HEK293 (cell line): ENCODE measurements at regions not wholly inside any gene's neighbourhood (a gene's known extent, or its start where the extent isn't known, plus 50 kb on each side); places are given as distances from the start of the nearest gene placed in this dataset.
"Not testable (repeated sequence)": the region's sequence is repeated elsewhere in the genome, so short reads cannot be mapped to it uniquely, and the experiment has no call there.

Experiments used
- CTCF ChIA-PET: fragments of 350-600 bp; formaldehyde crosslinking; extraction: SDS; loops from one replicate; lab custom pipeline; 2021; ENCODE audit warnings: antibody characterized with exemption; lab: Yijun Ruan, JAX
- POLR2A ChIA-PET: fragments of 300-600 bp; formaldehyde crosslinking; extraction: SDS; loops from one replicate; lab custom pipeline; 2020; ENCODE audit warnings: antibody characterized with exemption, inconsistent platforms; lab: Yijun Ruan, JAX
- H3K27ac ChIP-seq: fragments of 200-500 bp; sonication (Bioruptor generic); 2 replicates; pipeline ENCODE4 v1.5.1; 2014; ENCODE audit warnings: low read depth, low read length, control low read depth, inconsistent platforms; ENCODE audit errors: extremely low read depth
- H3K36me3 ChIP-seq, 2 experiments: fragments of 200-500 bp in 1 of 2; sonication (Bioruptor generic) in 1 of 2; 1 replicate in 1 of 2; 2 replicates in 1 of 2; pipeline ENCODE4 v1.5.1; 2014 to 2017; ENCODE audit warnings: inconsistent platforms in 2 of 2, low read length in 2 of 2; ENCODE audit not compliant: control insufficient read depth in 2 of 2, insufficient read depth in 1 of 2
- H3K4me1 ChIP-seq: fragments of 200-500 bp; sonication (Bioruptor generic); 2 replicates; pipeline ENCODE4 v1.5.1; 2014; ENCODE audit warnings: mild to moderate bottlenecking, low read length, inconsistent platforms; ENCODE audit not compliant: control insufficient read depth, insufficient read depth
- H3K4me3 ChIP-seq: 2 replicates; pipeline ENCODE4 v1.5.1; 2011; ENCODE audit warnings: low read depth, mild to moderate bottlenecking, control low read depth, low read length, moderate library complexity
- H3K9me3 ChIP-seq: fragments of 200-500 bp; sonication (Bioruptor generic); 2 replicates; pipeline ENCODE4 v1.5.1; 2014; ENCODE audit warnings: low read depth, low read length, inconsistent platforms; ENCODE audit not compliant: control insufficient read depth, insufficient read depth
- BCL11B ChIP-seq: fragments of 450-650 bp; formaldehyde crosslinking; IDR thresholded peaks from 2 replicates; pipeline ENCODE4 v1.5.1; 2016; ENCODE audit warnings: low read depth, missing biosample characterization, missing genetic modification characterization
- HIC1 ChIP-seq: fragments of 450-650 bp; formaldehyde crosslinking; IDR thresholded peaks from 2 replicates; pipeline ENCODE4 v1.5.1; 2016; ENCODE audit warnings: missing biosample characterization, missing genetic modification characterization
- KLF17 ChIP-seq: fragments of 450-650 bp; formaldehyde crosslinking; IDR thresholded peaks from 2 replicates; pipeline ENCODE4 v1.5.1; 2016; ENCODE audit warnings: missing biosample characterization, missing genetic modification characterization
- KLF7 ChIP-seq: fragments of 450-650 bp; formaldehyde crosslinking; IDR thresholded peaks from 2 replicates; pipeline ENCODE4 v1.5.1; 2016; ENCODE audit warnings: missing biosample characterization, missing genetic modification characterization, borderline replicate concordance
- MEIS1 ChIP-seq: sonication (generic); formaldehyde crosslinking; IDR thresholded peaks from 2 replicates; pipeline ENCODE4 v1.8.1; 2022; ENCODE audit warnings: missing genetic modification reagents, mild to moderate bottlenecking, borderline replicate concordance
- YY2 ChIP-seq: fragments of 450-650 bp; formaldehyde crosslinking; IDR thresholded peaks from 2 replicates; pipeline ENCODE4 v1.5.1; 2016; ENCODE audit warnings: missing biosample characterization, missing genetic modification characterization
- ZBTB48 ChIP-seq: fragments of 450-650 bp; formaldehyde crosslinking; IDR thresholded peaks from 2 replicates; pipeline ENCODE4 v1.5.1; 2016; ENCODE audit warnings: missing biosample characterization, missing genetic modification characterization
- ZNF211 ChIP-seq: fragments of 450-650 bp; formaldehyde crosslinking; IDR thresholded peaks from 2 replicates; pipeline ENCODE4 v1.5.1; 2016; ENCODE audit warnings: low read depth, missing biosample characterization, missing genetic modification characterization
- ZNF23 ChIP-seq: fragments of 450-650 bp; formaldehyde crosslinking; IDR thresholded peaks from 2 replicates; pipeline ENCODE4 v1.5.1; 2016; ENCODE audit warnings: missing biosample characterization, missing genetic modification characterization, borderline replicate concordance
- ZNF311 ChIP-seq: fragments of 450-650 bp; formaldehyde crosslinking; IDR thresholded peaks from 2 replicates; pipeline ENCODE4 v1.5.1; 2017; ENCODE audit warnings: missing biosample characterization, missing genetic modification characterization, borderline replicate concordance
- ZNF549 ChIP-seq: fragments of 450-650 bp; IDR thresholded peaks from 2 replicates; pipeline ENCODE4 v1.5.1; 2018; ENCODE audit warnings: missing biosample characterization, missing genetic modification characterization, mild to moderate bottlenecking, inconsistent platforms, moderate library complexity
- ZNF654 ChIP-seq: fragments of 450-650 bp; formaldehyde crosslinking; IDR thresholded peaks from 2 replicates; pipeline ENCODE4 v1.5.1; 2016; ENCODE audit warnings: low read depth, missing biosample characterization, missing genetic modification characterization
- ZNF670 ChIP-seq: fragments of 450-650 bp; formaldehyde crosslinking; IDR thresholded peaks from 2 replicates; pipeline ENCODE4 v1.5.1; 2016; ENCODE audit warnings: missing biosample characterization, missing genetic modification characterization, low read depth
- ZNF837 ChIP-seq: fragments of 450-650 bp; formaldehyde crosslinking; IDR thresholded peaks from 2 replicates; pipeline ENCODE4 v1.5.1; 2016; ENCODE audit warnings: missing biosample characterization, missing genetic modification characterization
- TF ChIP-seq, protein P1 (sequence below): fragments of 450-650 bp; formaldehyde crosslinking; IDR thresholded peaks from 2 replicates; pipeline ENCODE4 v1.5.1; 2016; ENCODE audit warnings: missing biosample characterization, missing genetic modification characterization
- TF ChIP-seq, protein P2 (sequence below): fragments of 450-650 bp; formaldehyde crosslinking; IDR thresholded peaks from 2 replicates; pipeline ENCODE4 v1.5.1; 2016; ENCODE audit warnings: missing biosample characterization, missing genetic modification characterization

DNA sequence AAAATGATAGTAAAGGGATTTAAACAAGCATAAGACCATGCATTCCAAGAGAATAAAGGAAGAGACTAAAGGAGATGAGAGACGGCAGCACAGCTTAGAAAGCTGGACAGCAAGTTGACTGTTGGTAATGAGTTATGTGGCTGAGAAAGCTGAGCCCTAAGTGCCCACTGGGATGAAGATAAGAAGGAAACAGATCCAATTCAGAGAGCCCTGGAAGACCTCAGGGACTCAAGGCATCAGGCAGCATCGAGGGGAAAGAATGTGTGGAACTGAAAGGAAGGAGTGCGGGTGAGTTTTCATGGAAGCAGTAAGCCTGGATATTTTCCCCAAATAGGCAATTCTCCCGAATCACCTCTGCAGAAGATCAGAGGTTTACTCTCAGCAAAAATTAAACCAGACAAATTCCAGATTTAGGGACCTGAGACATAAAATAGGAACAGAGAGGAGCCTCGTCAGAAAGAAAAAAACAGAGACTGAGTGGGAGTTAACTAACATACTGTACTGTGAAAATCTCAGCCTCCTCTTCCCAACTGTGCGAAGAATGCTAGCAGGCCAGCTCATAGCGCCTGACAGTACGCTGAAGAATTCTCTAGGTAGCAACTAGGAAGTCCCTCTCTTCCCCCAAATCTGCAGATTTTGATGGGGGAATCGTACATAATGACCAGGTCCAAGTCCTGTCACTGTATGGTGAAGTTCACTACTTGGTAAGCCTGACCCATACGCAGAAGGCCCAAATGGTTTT, 187.7 kb upstream of the TAPT1 start:
- no peak overlapping the region for H3K27ac ChIP-seq
- no peaks in the 10 kb centered on the region for H3K9me3 ChIP-seq
- no peaks in the 10 kb centered on the region for H3K36me3 ChIP-seq
- no peak overlapping the region for H3K4me3 ChIP-seq
- ChIA-PET POLR2A (no interaction called here), CTCF (no interaction called here)
- no peaks in the 10 kb centered on the region for H3K4me1 ChIP-seq
- TF ChIP-seq MEIS1 (CRISPR knock-in tag) (no peak), ZNF549 (tag by site-specific recombination) (no peak)
- TF ChIP-seq, protein P1, sequence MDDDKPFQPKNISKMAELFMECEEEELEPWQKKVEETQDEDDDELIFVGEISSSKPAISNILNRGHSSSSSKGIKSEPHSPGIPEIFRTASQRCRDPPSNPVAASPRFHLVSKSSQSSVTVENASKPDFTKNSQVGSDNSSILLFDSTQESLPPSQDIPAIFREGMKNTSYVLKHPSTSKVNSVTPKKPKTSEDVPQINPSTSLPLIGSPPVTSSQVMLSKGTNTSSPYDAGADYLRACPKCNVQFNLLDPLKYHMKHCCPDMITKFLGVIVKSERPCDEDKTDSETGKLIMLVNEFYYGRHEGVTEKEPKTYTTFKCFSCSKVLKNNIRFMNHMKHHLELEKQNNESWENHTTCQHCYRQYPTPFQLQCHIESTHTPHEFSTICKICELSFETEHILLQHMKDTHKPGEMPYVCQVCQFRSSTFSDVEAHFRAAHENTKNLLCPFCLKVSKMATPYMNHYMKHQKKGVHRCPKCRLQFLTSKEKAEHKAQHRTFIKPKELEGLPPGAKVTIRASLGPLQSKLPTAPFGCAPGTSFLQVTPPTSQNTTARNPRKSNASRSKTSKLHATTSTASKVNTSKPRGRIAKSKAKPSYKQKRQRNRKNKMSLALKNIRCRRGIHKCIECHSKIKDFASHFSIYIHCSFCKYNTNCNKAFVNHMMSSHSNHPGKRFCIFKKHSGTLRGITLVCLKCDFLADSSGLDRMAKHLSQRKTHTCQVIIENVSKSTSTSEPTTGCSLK (tag by site-specific recombination): no peak

DNA sequence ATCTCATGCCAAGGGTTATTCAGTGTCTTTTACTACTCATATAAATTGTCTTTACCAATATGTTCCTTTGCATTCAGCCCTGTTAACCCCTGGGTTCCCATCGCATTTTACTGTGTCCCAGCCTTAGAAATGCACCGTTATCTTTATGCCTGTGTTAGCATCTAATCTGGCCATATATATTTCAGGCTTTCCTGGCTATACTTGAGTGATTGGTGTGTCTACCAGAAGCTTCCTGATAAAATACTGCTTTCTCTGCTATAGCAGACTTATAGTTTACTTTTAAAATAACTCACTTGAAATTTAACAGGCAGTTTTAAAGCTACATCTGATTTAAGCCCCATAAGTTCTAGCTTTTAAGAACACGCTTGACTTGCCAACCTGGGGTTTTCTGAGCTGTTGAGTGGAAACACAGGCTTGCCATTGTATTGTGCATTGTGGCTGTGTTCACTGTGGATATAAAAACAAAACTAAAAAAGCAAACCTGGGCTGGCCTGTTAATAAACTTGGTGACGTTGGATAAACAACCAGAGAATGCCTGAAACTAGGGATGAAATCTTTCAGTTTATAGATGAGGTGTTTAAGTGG, 185.3 kb upstream of the TAPT1 start:
- CTCF ChIA-PET: no interaction called here

DNA sequence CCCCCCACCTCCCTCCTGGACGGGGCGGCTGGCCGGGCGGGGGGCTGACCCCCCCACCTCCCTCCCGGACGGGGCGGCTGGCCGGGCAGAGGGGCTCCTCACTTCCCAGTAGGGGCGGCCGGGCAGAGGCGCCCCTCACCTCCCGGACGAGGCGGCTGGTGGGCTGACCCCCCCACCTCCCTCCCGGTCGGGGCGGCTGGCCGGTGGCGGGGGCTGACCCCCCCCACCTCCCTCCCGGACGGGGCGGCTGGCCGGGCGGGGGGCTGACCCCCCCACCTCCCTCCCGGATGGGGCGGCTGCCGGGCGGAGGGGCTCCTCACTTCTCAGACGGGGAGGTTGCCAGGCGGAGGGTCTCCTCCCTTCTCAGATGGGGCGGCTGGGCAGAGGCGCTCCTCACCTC, 166.9 kb upstream of the TAPT1 start:
- H3K9me3 ChIP-seq, H3K27ac ChIP-seq, H3K4me1 ChIP-seq, POLR2A ChIA-PET, H3K36me3 ChIP-seq, CTCF ChIA-PET, H3K4me3 ChIP-seq: not testable (repeated sequence)

More for the DNA sequence above, 185.3 kb upstream of the TAPT1 start:
- Histone ChIP-seq H3K4me3 (no peak overlapping the region), H3K36me3 (no peaks in the 10 kb centered on the region), H3K27ac (no peak overlapping the region), H3K9me3 (no peaks in the 10 kb centered on the region), H3K4me1 (no peaks in the 10 kb centered on the region)
- POLR2A ChIA-PET: no interaction called here
- TF ChIP-seq ZNF654 (tag by site-specific recombination): no peak
- TF ChIP-seq ZNF211 (tag by site-specific recombination): no peak
- TF ChIP-seq ZBTB48 (tag by site-specific recombination): no peak
- no peak for TF ChIP-seq ZNF23
- TF ChIP-seq BCL11B (tag by site-specific recombination): no peak
- TF ChIP-seq, all 188 proteins: peak for 0

DNA sequence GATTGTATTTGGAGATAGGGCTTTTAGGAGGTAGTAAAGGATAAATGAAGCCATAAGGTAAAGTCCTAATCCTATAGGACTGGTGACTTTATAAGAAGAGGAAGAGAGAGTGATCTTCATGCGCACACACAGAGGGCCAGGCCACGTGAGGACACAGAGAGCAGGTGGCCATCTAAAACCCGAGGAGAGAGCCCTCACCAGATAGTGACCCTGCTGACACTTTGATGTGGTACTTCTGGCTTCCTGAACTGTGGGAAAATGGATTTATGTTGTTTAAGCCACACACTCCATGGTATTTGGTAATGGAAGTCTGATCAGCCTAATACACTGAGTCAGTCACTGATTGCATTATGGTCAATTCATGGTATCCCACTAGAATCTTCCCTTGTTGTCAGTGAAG, 164.9 kb upstream of the TAPT1 start:
- TF ChIP-seq, protein P2, sequence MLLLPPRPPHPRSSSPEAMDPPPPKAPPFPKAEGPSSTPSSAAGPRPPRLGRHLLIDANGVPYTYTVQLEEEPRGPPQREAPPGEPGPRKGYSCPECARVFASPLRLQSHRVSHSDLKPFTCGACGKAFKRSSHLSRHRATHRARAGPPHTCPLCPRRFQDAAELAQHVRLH (tag by site-specific recombination): no peak
- no peak for TF ChIP-seq ZNF837 (tag by site-specific recombination)
- TF ChIP-seq KLF7 (tag by site-specific recombination): no peak
- no peak for TF ChIP-seq KLF17 (tag by site-specific recombination)
- no peak for TF ChIP-seq ZNF670 (tag by site-specific recombination)
- no peak for TF ChIP-seq ZNF311 (tag by site-specific recombination)
- no peak for TF ChIP-seq HIC1
- no peak for TF ChIP-seq YY2 (tag by site-specific recombination)
- H3K4me1 ChIP-seq: no peaks in the 10 kb centered on the region
- no peak overlapping the region for H3K27ac ChIP-seq
- H3K9me3 ChIP-seq: no peaks in the 10 kb centered on the region
- H3K4me3 ChIP-seq: no peak overlapping the region
- CTCF ChIA-PET: no interaction called here
- no peaks in the 10 kb centered on the region for H3K36me3 ChIP-seq
- POLR2A ChIA-PET: no interaction called here
